ENCODE measurements at regions not wholly inside any gene's neighbourhood (a gene's known extent, or its start where the extent isn't known, plus 50 kb on each side); places are given as distances from the start of the nearest gene placed in this dataset.
"Not testable (repeated sequence)": the region's sequence is repeated elsewhere in the genome, so short reads cannot be mapped to it uniquely, and the experiment has no call there.

DNA sequence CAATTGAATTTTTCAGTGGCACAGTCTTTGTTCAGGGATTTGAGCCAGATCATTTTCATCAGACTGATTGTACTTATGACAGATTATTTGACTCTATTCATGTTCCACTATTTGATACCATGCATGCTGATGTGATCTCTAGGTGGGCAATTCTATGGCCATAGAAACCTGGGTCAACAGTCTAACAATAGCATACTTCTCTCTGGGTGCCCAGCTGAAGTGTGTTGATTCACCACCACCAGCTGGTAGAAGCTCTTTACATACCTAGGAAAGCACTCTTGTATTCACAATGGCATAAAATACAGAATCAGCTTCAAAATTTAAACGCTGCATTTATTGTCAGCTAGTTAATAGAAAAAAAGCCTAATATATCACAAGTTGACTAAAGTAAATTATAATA lies 90.2 kb upstream of the TMTC2 start:
- no peaks in the 10 kb centered on the region for H3K27me3 ChIP-seq
- 76 to 84% methylated on average over 1 of the region's 1 CpG for WGBS, 2 donors
- ATAC-seq (no peak), DNase-seq (no peak)
- no peaks in the 10 kb centered on the region for H3K9me3 ChIP-seq
- H3K27ac ChIP-seq = no peak overlapping the region
- intact Hi-C loops (cut with DNase I) = no loop called here
- TF ChIP-seq, protein P1, sequence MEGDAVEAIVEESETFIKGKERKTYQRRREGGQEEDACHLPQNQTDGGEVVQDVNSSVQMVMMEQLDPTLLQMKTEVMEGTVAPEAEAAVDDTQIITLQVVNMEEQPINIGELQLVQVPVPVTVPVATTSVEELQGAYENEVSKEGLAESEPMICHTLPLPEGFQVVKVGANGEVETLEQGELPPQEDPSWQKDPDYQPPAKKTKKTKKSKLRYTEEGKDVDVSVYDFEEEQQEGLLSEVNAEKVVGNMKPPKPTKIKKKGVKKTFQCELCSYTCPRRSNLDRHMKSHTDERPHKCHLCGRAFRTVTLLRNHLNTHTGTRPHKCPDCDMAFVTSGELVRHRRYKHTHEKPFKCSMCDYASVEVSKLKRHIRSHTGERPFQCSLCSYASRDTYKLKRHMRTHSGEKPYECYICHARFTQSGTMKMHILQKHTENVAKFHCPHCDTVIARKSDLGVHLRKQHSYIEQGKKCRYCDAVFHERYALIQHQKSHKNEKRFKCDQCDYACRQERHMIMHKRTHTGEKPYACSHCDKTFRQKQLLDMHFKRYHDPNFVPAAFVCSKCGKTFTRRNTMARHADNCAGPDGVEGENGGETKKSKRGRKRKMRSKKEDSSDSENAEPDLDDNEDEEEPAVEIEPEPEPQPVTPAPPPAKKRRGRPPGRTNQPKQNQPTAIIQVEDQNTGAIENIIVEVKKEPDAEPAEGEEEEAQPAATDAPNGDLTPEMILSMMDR (IDR thresholded peaks at IDR 0.05) = no peak
- TF ChIP-seq POLR2A (IDR thresholded peaks at IDR 0.05) = no peak
- H3K4me3 ChIP-seq = no peak overlapping the region
- H3K36me3 ChIP-seq (replicated peaks in 1 of 2; ENCODE audit: insufficient read depth in 1 of 2, low read depth in 2 of 2) = no peaks in the 10 kb centered on the region
- H3K4me1 ChIP-seq = peaks cover 5% of the 10 kb centered on the region

DNA sequence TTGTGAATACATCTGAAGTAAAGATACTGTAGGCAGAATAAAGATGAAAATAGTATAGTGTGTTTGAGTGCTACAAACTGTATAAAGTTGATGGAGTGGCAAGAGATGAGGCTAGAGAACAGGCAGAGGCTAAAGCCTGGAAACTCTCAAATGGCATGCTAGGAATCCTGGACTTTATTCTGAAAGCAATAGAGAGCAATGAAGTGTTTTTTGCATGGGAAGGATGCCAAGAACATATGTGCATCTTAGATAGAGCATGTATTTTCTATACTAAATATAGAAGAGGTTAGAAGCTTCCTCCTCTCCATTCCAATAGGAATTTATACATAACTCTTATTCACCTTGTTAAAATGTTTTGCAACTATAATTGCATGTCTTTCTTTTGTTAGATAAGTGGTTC lies 86.3 kb upstream of the TMTC2 start:
- no peak for ATAC-seq
- TF ChIP-seq, protein P1 (IDR thresholded peaks at IDR 0.05) = no peak
- no peak for TF ChIP-seq POLR2A (IDR thresholded peaks at IDR 0.05)
- Histone ChIP-seq H3K36me3 (replicated peaks in 1 of 2; ENCODE audit: insufficient read depth in 1 of 2, low read depth in 2 of 2) (no peaks in the 10 kb centered on the region), H3K4me1 (no peaks in the 10 kb centered on the region), H3K27me3 (no peaks in the 10 kb centered on the region), H3K9me3 (no peaks in the 10 kb centered on the region), H3K4me3 (no peak overlapping the region), H3K27ac (no peak overlapping the region)
- intact Hi-C loops (cut with DNase I) = no loop called here
- no peak for DNase-seq

DNA sequence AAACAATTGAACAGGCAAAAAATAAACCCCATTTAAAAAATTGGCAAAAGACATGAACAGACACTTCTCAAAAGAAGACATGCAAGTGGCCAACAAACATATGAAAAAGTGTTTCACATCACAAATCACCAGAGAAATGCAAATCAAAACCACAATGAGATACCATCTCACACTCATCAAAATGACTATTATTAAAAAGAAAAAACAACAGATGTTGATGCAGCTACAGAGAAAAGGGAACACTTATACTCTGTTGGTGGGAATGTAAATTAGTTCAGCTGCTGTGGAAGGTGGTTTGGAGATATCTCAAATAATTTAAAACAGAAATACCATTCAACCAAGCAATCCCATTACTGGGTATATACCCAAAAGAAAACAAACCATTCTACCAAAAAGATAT lies 83.1 kb upstream of the TMTC2 start:
- H3K36me3 ChIP-seq (replicated peaks in 1 of 2; ENCODE audit: insufficient read depth in 1 of 2, low read depth in 2 of 2); ATAC-seq; H3K27ac ChIP-seq; H3K4me1 ChIP-seq; intact Hi-C loops (cut with DNase I); DNase-seq; H3K4me3 ChIP-seq; H3K27me3 ChIP-seq; H3K9me3 ChIP-seq: not testable (repeated sequence)

DNA sequence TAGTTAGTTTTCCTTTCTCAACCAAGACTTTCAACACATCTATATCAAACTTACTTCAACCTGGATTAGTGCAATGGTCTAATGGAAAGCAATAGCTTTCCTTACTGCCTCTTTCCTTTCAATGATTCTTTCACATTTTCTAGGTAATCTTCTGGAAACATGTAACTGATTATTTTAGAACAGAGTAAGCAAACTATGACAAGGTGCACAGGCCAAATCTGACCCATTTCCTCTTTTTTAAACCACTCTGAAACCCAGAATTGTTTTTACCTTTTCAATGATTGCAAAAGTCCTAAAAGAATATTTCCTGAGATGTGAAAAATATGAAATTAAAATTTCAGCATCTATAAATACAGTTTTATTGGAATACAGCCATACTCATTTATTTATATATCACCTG lies 81.6 kb upstream of the TMTC2 start:
- Histone ChIP-seq H3K27ac (no peak overlapping the region), H3K4me1 (peaks cover 14% of the 10 kb centered on the region), H3K4me3 (no peak overlapping the region), H3K27me3 (no peaks in the 10 kb centered on the region), H3K9me3 (no peaks in the 10 kb centered on the region), H3K36me3 (replicated peaks in 1 of 2; ENCODE audit: insufficient read depth in 1 of 2, low read depth in 2 of 2) (no peaks in the 10 kb centered on the region)
- no peak for DNase-seq
- TF ChIP-seq POLR2A (IDR thresholded peaks at IDR 0.05) = no peak
- TF ChIP-seq, protein P1 (IDR thresholded peaks at IDR 0.05) = no peak
- ATAC-seq = no peak
- intact Hi-C loops (cut with DNase I) = no loop called here

DNA sequence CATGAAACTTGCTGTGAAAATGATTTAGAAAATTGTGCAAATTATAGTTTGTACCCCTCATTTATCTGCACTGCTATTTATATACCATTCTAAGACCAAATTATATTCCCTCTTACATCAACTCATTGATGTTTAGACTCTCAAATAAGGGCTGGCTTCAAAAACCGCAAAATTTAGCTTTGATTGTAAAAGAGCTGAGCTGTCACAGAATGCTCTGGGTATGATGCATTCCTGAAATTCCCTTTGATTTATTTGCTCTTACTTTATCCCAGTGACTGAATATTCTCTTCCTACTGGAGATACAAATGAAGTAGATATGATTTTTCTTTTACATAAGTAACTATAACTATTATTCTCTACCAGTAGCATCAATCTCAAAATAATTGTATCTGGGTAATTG lies 78.0 kb upstream of the TMTC2 start:
- Histone ChIP-seq H3K36me3 (replicated peaks in 1 of 2; ENCODE audit: insufficient read depth in 1 of 2, low read depth in 2 of 2) (no peaks in the 10 kb centered on the region), H3K4me3 (no peak overlapping the region), H3K9me3 (no peaks in the 10 kb centered on the region), H3K27me3 (no peaks in the 10 kb centered on the region), H3K27ac (no peak overlapping the region), H3K4me1 (peaks cover 14% of the 10 kb centered on the region)
- 29 to 47% methylated on average over 1 of the region's 1 CpG for WGBS, 2 donors
- ATAC-seq (no peak), DNase-seq (no peak)
- intact Hi-C loops (cut with DNase I) = no loop called here
- TF ChIP-seq, protein P1 (IDR thresholded peaks at IDR 0.05) = no peak
- no peak for TF ChIP-seq POLR2A (IDR thresholded peaks at IDR 0.05)
